ENCODE measurements at regions not wholly inside any gene's neighbourhood (a gene's known extent, or its start where the extent isn't known, plus 50 kb on each side); places are given as distances from the start of the nearest gene placed in this dataset.
"Not testable (repeated sequence)": the region's sequence is repeated elsewhere in the genome, so short reads cannot be mapped to it uniquely, and the experiment has no call there.

GRCh38 chr20:6696001-6696400 is 71.5 kb upstream of the BMP2 start:
- H3K27ac ChIP-seq (ENCODE audit: low read depth in 1 of 2, low read length in 1 of 2), result no peak overlapping the region
- H3K36me3 ChIP-seq (ENCODE audit: control insufficient read depth in 2 of 2, insufficient read depth in 2 of 2, low read length in 1 of 2), result no peaks in the 10 kb centered on the region
- H3K4me3 ChIP-seq (ENCODE audit: low read length in 2 of 2), result no peak overlapping the region
- no peaks in the 10 kb centered on the region for H3K9me3 ChIP-seq (ENCODE audit: control insufficient read depth in 2 of 2, insufficient read depth in 1 of 2, low read length in 1 of 2)
- no peaks in the 10 kb centered on the region for H3K27me3 ChIP-seq (ENCODE audit: control insufficient read depth in 2 of 2, insufficient read depth in 1 of 2, low read length in 1 of 2)
- no peak for DNase-seq (ENCODE audit: low read depth in 6 of 9, low spot score in 9 of 9)
- no peaks in the 10 kb centered on the region for H3K4me1 ChIP-seq (ENCODE audit: control insufficient read depth in 2 of 2, insufficient read depth in 2 of 2, low read length in 2 of 2)
- WGBS, result 94% methylated on average over 4 of the region's 4 CpGs

DNA sequence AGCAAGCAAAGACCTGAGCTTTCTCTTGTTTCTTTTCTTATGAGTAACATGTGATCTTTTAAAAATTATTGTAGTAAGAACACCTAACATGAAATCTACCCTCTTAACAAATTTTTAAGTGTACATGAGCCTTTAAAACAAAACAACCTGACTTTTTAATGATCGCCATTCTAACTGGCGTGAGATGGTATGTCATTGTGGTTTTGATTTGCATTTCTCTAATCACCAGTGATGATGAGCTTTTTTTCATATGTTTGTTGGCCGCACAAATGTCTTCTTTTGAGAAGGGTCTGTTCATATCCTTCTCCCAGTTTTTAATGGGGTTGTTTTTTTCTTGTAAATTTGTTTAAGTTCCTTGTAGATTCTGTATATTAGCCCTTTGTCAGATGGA is 73.7 kb upstream of the BMP2 start:
- not testable (repeated sequence) for H3K36me3 ChIP-seq (ENCODE audit: control insufficient read depth in 2 of 2, insufficient read depth in 2 of 2, low read length in 1 of 2); H3K4me3 ChIP-seq (ENCODE audit: low read length in 2 of 2); H3K27ac ChIP-seq (ENCODE audit: low read depth in 1 of 2, low read length in 1 of 2); H3K9me3 ChIP-seq (ENCODE audit: control insufficient read depth in 2 of 2, insufficient read depth in 1 of 2, low read length in 1 of 2); H3K27me3 ChIP-seq (ENCODE audit: control insufficient read depth in 2 of 2, insufficient read depth in 1 of 2, low read length in 1 of 2); DNase-seq (ENCODE audit: low read depth in 6 of 9, low spot score in 9 of 9); H3K4me1 ChIP-seq (ENCODE audit: control insufficient read depth in 2 of 2, insufficient read depth in 2 of 2, low read length in 2 of 2)
- 94% methylated on average over 3 of the region's 3 CpGs for WGBS

GRCh38 chr20:6693178-6693807 is 74.2 kb upstream of the BMP2 start:
- Histone ChIP-seq H3K9me3 (ENCODE audit: control insufficient read depth in 2 of 2, insufficient read depth in 1 of 2, low read length in 1 of 2) (no peaks in the 10 kb centered on the region), H3K27ac (ENCODE audit: low read depth in 1 of 2, low read length in 1 of 2) (no peak overlapping the region), H3K4me3 (ENCODE audit: low read length in 2 of 2) (no peak overlapping the region), H3K36me3 (ENCODE audit: control insufficient read depth in 2 of 2, insufficient read depth in 2 of 2, low read length in 1 of 2) (no peaks in the 10 kb centered on the region), H3K4me1 (ENCODE audit: control insufficient read depth in 2 of 2, insufficient read depth in 2 of 2, low read length in 2 of 2) (no peaks in the 10 kb centered on the region), H3K27me3 (ENCODE audit: control insufficient read depth in 2 of 2, insufficient read depth in 1 of 2, low read length in 1 of 2) (no peaks in the 10 kb centered on the region)
- DNase-seq (ENCODE audit: low read depth in 6 of 9, low spot score in 9 of 9), result no peak
- 92% methylated on average over 7 of the region's 7 CpGs for WGBS

GRCh38 chr20:6692566-6693173 is 74.8 kb upstream of the BMP2 start:
- Histone ChIP-seq H3K4me3 (ENCODE audit: low read length in 2 of 2) (no peak overlapping the region), H3K36me3 (ENCODE audit: control insufficient read depth in 2 of 2, insufficient read depth in 2 of 2, low read length in 1 of 2) (no peaks in the 10 kb centered on the region), H3K27me3 (ENCODE audit: control insufficient read depth in 2 of 2, insufficient read depth in 1 of 2, low read length in 1 of 2) (no peaks in the 10 kb centered on the region), H3K4me1 (ENCODE audit: control insufficient read depth in 2 of 2, insufficient read depth in 2 of 2, low read length in 2 of 2) (no peaks in the 10 kb centered on the region), H3K9me3 (ENCODE audit: control insufficient read depth in 2 of 2, insufficient read depth in 1 of 2, low read length in 1 of 2) (no peaks in the 10 kb centered on the region), H3K27ac (ENCODE audit: low read depth in 1 of 2, low read length in 1 of 2) (no peak overlapping the region)
- no peak for DNase-seq (ENCODE audit: low read depth in 6 of 9, low spot score in 9 of 9)
- WGBS, result 90% methylated on average over 10 of the region's 10 CpGs

DNA sequence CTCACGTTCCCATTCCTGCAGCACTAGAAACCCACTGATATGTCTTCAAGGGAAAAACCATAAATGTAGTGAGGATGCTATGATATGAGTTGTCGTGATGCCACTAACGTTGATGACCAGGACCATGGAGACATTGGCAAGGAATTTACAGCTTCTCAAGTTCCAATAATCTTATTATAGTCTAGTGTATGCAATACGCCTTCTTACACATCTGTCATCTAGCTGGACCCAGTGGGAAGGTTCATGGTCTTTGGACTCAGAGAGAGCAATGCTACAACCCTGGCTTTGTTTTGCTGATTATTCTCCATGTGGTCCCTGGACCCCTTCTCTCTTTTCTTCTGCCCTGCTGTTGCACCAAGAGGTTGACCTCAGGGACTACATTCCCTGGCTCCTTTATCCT is 76.0 kb upstream of the BMP2 start:
- no peaks in the 10 kb centered on the region for H3K4me1 ChIP-seq (ENCODE audit: control insufficient read depth in 2 of 2, insufficient read depth in 2 of 2, low read length in 2 of 2)
- H3K36me3 ChIP-seq (ENCODE audit: control insufficient read depth in 2 of 2, insufficient read depth in 2 of 2, low read length in 1 of 2), result no peaks in the 10 kb centered on the region
- no peaks in the 10 kb centered on the region for H3K9me3 ChIP-seq (ENCODE audit: control insufficient read depth in 2 of 2, insufficient read depth in 1 of 2, low read length in 1 of 2)
- H3K4me3 ChIP-seq (ENCODE audit: low read length in 2 of 2), result no peak overlapping the region
- H3K27ac ChIP-seq (ENCODE audit: low read depth in 1 of 2, low read length in 1 of 2), result no peak overlapping the region
- H3K27me3 ChIP-seq (ENCODE audit: control insufficient read depth in 2 of 2, insufficient read depth in 1 of 2, low read length in 1 of 2), result no peaks in the 10 kb centered on the region
- DNase-seq (ENCODE audit: low read depth in 6 of 9, low spot score in 9 of 9), result no peak
- 79% methylated on average over 4 of the region's 4 CpGs for WGBS

DNA sequence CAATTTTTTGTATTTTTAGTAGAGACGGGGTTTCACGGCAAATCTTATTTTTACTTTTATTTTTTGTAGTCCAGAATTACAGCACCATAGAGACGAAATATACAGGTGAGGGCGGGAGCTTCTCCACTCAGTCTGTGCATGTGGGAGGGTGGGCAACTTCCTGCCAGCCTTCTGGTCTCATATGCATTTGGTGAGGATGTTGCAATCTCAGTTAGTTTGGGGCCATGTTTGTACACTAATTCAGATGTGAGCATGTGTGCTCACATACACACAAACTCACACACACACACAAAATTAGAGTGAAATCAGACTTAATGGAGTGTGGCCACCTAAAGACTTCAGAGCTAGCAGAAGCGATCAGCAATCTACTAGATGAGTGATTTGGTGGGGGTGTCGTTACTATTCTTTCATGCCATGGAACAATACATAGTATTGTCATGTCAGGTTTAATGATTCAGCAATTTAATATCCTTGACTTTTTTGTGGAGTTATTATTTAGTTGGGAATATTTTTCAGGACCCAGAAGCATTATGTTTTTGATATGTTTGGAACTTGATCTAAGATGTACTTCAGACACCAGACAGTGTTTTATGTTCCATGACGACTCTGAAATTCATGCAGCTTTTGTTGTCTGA is 78.0 kb upstream of the BMP2 start:
- 91% methylated on average over 7 of the region's 7 CpGs for WGBS
- H3K9me3 ChIP-seq (ENCODE audit: control insufficient read depth in 2 of 2, insufficient read depth in 1 of 2, low read length in 1 of 2), result no peaks in the 10 kb centered on the region
- no peak overlapping the region for H3K27ac ChIP-seq (ENCODE audit: low read depth in 1 of 2, low read length in 1 of 2)
- H3K27me3 ChIP-seq (ENCODE audit: control insufficient read depth in 2 of 2, insufficient read depth in 1 of 2, low read length in 1 of 2), result no peaks in the 10 kb centered on the region
- H3K36me3 ChIP-seq (ENCODE audit: control insufficient read depth in 2 of 2, insufficient read depth in 2 of 2, low read length in 1 of 2), result no peaks in the 10 kb centered on the region
- H3K4me1 ChIP-seq (ENCODE audit: control insufficient read depth in 2 of 2, insufficient read depth in 2 of 2, low read length in 2 of 2), result no peaks in the 10 kb centered on the region
- H3K4me3 ChIP-seq (ENCODE audit: low read length in 2 of 2), result no peak overlapping the region
- DNase-seq (ENCODE audit: low read depth in 6 of 9, low spot score in 9 of 9), result no peak

DNA sequence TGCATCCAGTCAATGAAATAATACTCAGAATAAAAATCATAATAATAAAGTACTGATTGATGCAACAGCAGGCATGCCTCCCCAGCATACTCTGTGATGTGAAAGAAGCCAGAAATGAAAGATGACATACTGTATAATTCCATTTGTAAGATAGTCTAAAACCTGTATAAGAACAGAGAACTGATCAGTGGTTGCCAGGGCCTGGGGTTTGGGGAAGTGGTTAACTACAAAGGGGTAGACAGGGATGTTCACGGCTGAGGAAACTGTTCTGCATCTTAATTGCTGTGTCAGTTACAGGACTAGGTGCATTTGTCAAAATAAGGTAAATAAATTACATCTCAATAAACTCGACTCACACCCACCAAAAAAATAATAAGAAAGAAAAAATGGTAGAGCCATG is 81.3 kb upstream of the BMP2 start:
- no peaks in the 10 kb centered on the region for H3K27me3 ChIP-seq (ENCODE audit: control insufficient read depth in 2 of 2, insufficient read depth in 1 of 2, low read length in 1 of 2)
- no peaks in the 10 kb centered on the region for H3K9me3 ChIP-seq (ENCODE audit: control insufficient read depth in 2 of 2, insufficient read depth in 1 of 2, low read length in 1 of 2)
- no peak overlapping the region for H3K4me3 ChIP-seq (ENCODE audit: low read length in 2 of 2)
- H3K27ac ChIP-seq (ENCODE audit: low read depth in 1 of 2, low read length in 1 of 2), result no peak overlapping the region
- no peak for DNase-seq (ENCODE audit: low read depth in 6 of 9, low spot score in 9 of 9)
- WGBS, result 7% methylated on average over 2 of the region's 2 CpGs
- H3K4me1 ChIP-seq (ENCODE audit: control insufficient read depth in 2 of 2, insufficient read depth in 2 of 2, low read length in 2 of 2), result no peaks in the 10 kb centered on the region
- no peaks in the 10 kb centered on the region for H3K36me3 ChIP-seq (ENCODE audit: control insufficient read depth in 2 of 2, insufficient read depth in 2 of 2, low read length in 1 of 2)

DNA sequence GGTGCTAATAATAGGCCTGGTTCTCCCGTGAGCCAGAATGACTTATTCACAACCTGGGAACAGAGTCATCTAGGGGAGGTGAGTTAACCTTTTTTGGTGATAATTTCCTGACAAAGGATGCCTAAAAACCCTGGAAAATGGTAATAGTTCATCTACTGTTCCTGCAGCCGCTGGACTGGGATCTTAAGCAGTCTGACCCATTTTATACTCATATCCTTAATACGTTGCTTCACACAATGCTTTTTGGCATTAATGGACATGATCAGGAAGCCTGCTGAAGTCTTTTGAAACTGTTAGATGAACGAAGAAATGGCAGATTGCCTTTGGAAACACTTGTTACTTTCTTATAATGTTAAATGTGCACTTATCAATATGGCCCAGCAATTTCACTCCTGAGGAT is 81.9 kb upstream of the BMP2 start:
- H3K4me3 ChIP-seq (ENCODE audit: low read length in 2 of 2), result no peak overlapping the region
- 84% methylated on average over 4 of the region's 4 CpGs for WGBS
- DNase-seq (ENCODE audit: low read depth in 6 of 9, low spot score in 9 of 9), result no peak
- H3K9me3 ChIP-seq (ENCODE audit: control insufficient read depth in 2 of 2, insufficient read depth in 1 of 2, low read length in 1 of 2), result no peaks in the 10 kb centered on the region
- H3K36me3 ChIP-seq (ENCODE audit: control insufficient read depth in 2 of 2, insufficient read depth in 2 of 2, low read length in 1 of 2), result no peaks in the 10 kb centered on the region
- H3K4me1 ChIP-seq (ENCODE audit: control insufficient read depth in 2 of 2, insufficient read depth in 2 of 2, low read length in 2 of 2), result no peaks in the 10 kb centered on the region
- no peaks in the 10 kb centered on the region for H3K27me3 ChIP-seq (ENCODE audit: control insufficient read depth in 2 of 2, insufficient read depth in 1 of 2, low read length in 1 of 2)
- no peak overlapping the region for H3K27ac ChIP-seq (ENCODE audit: low read depth in 1 of 2, low read length in 1 of 2)

DNA sequence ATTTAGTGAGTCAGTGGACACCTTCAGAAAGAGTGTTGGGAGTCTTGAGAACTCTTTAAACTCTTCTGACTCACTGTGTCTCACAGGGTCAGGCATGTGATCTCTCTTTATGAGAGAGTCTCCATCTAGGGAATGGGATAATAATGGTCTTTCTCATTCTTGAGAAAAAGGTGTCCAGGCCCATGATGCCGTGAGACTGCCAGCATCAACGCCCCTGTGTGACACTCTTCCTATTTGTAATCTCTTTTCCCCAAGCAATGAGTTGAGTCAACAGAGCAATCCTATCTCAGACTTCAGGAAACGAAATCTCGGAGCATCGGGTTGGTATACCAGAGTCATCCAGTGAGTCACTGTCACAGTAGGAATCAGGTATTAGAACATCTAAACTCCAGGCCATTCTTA is 82.3 kb upstream of the BMP2 start:
- Histone ChIP-seq H3K4me3 (ENCODE audit: low read length in 2 of 2) (no peak overlapping the region), H3K9me3 (ENCODE audit: control insufficient read depth in 2 of 2, insufficient read depth in 1 of 2, low read length in 1 of 2) (no peaks in the 10 kb centered on the region), H3K27ac (ENCODE audit: low read depth in 1 of 2, low read length in 1 of 2) (no peak overlapping the region), H3K27me3 (ENCODE audit: control insufficient read depth in 2 of 2, insufficient read depth in 1 of 2, low read length in 1 of 2) (no peaks in the 10 kb centered on the region), H3K36me3 (ENCODE audit: control insufficient read depth in 2 of 2, insufficient read depth in 2 of 2, low read length in 1 of 2) (no peaks in the 10 kb centered on the region), H3K4me1 (ENCODE audit: control insufficient read depth in 2 of 2, insufficient read depth in 2 of 2, low read length in 2 of 2) (no peaks in the 10 kb centered on the region)
- WGBS, result 94% methylated on average over 5 of the region's 5 CpGs
- DNase-seq (ENCODE audit: low read depth in 6 of 9, low spot score in 9 of 9), result no peak

Data from thymus (tissue), 11 donors.